ENCODE measurements at regions not wholly inside any gene's neighbourhood (a gene's known extent, or its start where the extent isn't known, plus 50 kb on each side); places are given as distances from the start of the nearest gene placed in this dataset.

DNA sequence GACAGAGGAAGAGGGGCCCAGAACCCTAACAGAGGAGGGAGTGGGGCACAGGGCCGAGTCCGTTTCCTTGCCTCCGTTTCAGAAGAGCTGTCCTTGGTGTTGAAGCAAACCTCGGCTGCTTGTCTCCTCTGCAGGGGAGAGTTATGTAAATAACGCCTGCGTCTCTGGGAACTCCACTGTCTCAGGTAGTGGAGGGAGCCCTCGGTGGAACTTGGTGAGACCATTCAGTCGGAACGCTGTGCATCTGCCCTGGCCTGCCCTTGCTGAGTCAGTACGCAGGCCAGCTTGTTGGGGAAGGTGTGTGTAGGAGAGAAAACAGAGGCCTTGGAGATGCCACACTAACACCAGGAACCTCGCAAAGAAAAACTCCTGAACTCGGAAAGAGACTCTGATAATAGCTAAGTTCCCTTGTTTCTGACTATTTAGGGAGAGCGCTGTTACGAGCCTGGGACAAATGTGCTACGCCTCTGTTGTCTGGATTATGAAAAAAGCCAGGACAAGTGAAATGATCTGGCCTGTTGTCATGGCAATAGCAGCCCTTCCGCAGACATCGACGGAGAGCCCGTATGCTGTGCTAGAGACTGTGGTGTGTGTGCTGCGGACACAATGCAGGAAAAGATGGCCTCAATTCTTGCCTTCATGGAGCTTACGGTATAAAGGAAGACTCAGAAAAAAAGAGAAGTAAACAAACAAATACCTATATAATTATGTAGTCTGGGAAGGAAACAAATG lies 94.6 kb upstream of the AKT3 start:
- peak in 3 of 58 donors; percentile 7 to 16 (median 9) for DNase-seq

DNA sequence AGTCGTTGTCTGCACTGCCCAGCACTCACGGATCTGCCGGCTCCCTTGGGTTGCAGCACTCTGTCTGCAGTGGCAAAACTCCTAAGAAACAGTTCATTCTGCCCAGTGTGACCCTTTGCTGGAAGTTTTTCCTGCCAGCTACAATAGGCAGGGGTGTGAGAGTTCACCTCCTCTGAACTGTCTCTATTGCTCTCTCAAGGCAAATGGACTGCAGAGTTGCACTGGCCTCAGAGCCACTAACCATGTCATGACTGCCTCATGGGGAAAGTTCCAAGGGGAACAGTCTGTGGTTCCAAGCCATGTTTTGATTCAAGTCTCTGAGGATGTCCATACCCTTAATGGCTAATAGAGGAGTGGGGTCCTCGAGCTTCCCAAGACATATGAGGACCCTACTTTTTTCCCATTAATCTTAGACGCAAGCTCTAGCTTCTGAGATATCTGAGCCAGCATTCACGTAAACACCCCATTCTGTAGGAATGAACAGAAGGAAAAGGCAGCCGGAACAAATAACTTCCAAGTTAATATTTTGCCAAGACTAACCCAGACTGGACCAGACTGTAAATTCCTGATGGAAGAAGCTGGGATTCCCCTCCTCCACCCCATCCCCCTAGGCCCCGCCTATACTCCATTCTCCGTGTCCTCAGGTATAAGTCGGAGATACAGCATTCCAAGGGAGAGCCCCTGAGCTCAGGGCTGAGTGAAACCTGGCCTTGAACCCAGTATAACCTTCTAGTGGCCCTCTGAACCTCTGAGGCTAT lies 93.8 kb upstream of the AKT3 start:
- no peak for DNase-seq

DNA sequence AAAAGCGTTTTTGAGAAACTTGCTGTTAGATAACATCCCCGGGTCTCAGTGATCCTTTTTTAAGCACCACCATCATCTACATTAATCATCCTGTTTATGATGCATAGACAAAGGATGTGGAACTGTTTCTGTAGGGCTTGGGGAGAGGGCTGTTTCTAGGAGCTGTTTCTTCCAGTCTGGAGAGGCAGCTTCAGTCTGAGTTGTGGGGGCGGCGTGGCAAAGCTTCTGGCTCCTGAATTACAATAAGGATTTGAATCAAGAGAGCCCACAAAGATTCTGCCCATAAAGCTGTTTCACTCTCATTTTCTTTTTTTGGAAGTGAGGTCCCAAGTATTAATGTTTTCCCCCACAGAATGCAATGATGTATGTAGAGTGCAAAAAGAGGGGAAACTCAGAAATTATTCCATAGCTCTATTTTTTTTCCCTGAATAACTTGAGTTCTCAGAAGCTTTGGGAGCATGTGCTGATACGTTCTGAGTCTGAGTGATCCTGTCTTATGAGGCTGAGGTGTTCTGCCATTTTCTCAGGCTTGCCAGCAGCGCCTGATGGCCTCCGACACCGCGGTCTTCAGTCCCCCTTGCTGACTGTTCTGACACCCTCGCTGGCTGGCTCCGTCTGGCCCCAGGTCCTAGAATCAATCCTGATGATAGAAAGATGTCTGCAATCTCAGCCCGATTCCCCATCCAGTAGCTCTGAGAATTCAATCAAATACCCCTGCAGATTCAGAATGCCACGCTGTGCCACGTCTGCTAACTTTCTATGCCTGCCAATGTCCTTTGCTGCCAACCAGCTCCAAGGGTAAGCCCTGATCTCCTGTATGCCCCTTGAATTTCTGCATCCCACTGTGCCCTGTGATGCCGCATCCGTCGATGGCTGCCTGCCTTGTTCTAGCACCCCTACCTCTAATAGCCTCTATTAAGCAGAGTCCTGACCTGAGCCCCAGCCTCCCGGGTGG lies 92.4 kb upstream of the AKT3 start:
- peak in 27 of 58 donors; percentile 13 to 73 (median 44) for DNase-seq

- DNase-seq = no peak
Observed at GRCh38 chr1:243940451-243940850, 90.4 kb upstream of the AKT3 start.

GRCh38 chr1:243939167-243939848 lies 89.3 kb upstream of the AKT3 start:
- DNase-seq = no peak

DNA sequence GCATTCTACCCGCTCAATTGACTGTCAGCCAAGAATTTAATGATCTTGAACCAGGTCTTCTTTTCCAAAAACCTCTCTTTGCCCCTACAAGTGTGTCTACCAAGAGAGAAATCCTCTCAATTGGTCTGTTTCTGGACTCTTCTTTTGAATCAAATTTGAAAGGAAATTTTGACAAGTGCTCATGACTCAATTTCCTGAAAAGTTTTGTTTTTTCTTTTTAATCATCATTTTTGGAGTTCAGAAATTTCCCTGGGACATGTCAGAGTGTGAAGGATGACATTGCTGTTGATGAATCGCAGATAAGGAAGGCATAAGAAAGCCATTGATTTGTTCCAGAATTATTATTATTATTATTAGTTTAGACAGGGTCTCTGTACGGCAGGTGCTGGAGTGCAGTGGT lies 88.2 kb upstream of the AKT3 start:
- no peak for DNase-seq

GRCh38 chr1:243933495-243933894 lies 83.5 kb upstream of the AKT3 start:
- DNase-seq = no peak

- no peak for DNase-seq
Observed at GRCh38 chr1:243931957-243932356, 81.9 kb upstream of the AKT3 start.

DNA sequence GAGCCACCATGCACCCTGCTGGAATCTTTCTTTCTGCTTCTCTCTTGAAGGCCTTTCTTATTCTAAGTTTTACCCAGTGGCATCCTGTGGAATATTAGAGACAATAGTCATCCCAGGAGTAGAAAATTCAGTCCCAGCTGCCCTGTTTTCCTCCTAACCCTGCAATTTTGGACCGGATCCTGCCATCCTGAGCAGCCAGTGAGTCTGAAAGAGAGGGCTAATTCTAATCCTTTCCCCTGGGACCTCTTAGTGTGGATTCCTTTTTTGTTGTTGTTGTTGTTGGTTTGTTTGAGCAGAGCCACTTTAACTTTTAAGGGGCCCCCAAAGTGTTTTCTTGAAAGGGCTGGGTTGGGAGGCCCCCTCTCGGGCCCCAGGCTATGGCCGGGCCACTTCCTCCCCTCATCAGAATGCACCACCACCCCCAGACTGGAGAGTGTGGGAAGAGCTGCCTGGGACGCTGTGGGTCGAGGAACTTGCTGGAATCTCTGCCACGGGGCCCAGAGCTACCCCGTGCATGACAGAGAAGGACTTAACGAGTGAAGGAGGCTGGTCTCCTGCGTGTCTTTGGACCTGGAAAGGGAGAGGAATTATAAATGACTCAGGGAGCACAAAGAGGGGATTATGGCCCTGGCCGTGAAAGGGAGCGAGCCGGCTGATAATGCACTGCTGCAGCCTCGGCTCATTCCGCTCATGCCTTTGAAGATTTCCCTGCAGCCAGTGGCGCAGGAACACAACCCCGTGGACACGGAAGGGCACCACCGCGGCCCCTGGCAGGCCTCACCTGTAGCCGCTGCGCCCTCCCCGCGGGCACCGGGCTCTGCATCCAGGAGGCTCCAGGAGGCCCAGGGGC lies 81.0 kb upstream of the AKT3 start:
- DNase-seq = peak in 13 of 58 donors; percentile 7 to 38 (median 18)

GRCh38 chr1:243927381-243927780 lies 77.3 kb upstream of the AKT3 start:
- no peak for DNase-seq

- DNase-seq = no peak
Observed at GRCh38 chr1:243926803-243927245, 76.8 kb upstream of the AKT3 start.

DNA sequence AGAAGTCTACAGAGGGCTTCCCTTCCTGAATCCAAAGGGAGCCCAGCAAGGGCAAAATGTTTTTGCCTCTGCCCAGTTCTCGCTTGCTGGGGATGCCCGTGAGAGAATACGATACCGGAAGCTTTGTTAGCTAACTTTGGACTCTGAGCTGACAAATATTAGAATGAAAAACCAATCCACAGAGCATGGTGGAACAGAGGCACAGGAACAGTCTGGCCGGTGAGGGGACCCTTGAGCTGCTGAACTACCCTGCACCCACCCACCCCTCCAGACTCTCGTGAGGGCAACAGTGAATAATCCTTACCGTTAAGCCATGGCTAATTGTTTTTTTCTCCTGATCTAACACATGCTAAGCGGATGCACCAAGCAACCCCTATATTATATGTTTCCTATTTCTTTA lies 76.3 kb upstream of the AKT3 start:
- no peak for DNase-seq

DNA sequence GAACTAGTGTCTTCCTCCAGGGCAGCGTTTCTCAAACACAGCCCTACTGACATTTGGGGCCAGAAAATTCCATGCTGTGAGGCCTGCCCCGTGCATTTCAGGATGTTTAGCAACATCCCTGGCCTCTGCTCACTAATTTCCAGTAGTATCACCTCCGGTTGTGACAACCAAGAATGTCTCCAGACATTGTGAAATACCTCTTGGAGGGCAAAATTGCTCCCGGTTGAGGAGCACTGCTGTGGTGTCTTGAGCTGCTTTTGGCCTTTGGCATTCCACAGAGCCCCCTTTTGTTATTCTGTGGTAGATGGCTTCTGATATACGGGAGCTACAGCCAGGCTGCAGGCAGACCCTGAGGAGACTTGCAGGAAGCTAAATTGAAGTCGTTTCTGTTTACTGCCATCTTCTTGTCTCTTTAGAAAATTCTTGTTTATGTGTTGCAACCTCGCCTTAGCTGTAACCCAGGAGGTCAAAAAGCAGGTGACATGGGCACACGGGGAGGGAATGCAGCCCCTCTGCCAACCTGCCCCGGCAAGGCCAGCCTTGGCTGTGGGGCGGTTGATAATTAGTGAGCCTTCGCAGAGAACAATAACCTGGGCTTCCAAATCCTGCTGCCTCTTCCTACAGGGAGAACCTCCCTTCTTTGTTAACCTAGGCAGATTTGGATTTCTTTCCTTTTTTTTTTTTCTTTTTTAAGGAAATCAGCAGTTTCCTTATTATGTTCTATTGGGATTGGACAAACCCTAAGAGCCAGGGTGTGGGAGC lies 74.7 kb upstream of the AKT3 start:
- no peak for DNase-seq

DNA sequence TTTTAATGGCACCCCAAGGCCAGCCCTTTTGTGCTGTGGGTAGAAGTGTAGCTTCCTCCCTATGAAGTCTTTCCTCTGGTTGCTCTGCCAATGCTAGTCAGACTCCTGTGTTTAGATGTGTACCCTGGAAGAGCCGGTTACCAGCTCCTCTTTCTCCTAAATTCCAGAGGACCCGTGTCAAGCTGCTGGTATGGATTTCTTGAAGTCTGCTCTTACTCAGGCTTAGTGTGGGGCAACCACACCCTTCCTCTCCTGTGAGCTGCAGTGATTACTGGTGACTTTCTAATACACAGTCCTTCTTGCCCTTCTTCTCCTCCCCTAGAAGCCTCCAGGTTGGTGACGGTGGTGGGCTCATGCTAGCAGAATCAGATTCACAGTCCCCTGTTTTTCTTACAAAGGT lies 74.1 kb upstream of the AKT3 start:
- no peak for DNase-seq

GRCh38 chr1:243923292-243924171 lies 73.5 kb upstream of the AKT3 start:
- DNase-seq = peak in 2 of 58 donors; percentile 9 to 10

DNA sequence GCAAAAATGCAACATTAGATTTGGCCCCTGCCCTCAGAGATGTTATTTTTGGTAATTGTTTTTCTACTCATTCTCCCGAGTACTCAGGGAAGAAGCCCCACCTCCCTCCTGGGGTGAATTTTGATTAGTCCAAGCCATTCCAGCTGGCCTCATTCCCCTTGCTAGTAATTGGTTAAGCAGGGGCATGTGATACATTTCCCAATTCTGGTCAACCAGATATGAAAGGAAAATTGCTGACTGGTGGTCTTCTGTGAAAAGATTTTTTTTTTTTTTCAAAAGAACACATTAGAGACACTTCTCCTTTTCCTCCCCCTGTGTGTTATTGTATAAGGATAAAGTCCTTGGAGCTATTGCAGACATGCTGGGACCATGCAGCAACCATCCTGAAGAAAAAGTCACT lies 71.1 kb upstream of the AKT3 start:
- no peak for DNase-seq

DNA sequence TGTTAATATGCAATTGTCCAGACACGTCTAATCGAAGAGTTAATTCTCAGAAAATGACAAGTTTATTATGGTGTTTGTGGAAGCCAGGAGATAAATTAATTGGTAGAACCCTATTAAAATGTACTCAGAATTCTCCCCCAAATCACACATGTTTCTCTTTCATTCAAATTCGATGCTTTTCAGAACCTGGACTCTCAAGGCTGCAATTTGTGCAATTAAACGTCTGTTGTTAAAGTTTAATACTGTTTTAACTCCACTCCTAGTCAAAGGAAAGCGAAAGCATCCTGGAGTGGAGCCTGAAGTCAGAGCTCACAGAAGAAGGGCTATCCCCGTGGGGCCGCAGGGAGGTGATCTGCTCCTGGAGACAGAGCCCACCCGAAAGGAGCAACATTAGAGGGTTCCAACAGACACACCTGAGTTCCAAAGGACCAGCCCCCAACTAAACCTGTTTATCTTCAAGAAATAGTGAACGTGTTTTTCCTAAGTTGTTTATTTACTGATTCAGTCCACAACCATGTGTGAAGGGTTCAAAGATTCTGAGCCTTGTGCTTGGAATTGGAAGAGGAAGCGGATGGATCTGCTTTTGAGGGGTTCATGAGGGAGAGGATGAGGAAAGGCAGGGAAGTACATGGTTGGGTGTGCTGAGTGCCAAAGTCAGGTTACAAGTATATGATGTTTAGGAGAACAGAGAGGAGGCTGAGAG lies 68.0 kb upstream of the AKT3 start:
- DNase-seq = peak in 4 of 58 donors; percentile 3 to 19 (median 5)

Measured in anterior cingulate cortex (tissue), 58 donors.